Keratinocyte (primary cell): ENCODE measurements at regions not wholly inside any gene's neighbourhood (a gene's known extent, or its start where the extent isn't known, plus 50 kb on each side); places are given as distances from the start of the nearest gene placed in this dataset.

ENCODE experiments used
- DNase-seq: peaks from one replicate; pipeline ENCODE4 v3.0.0-alpha.2; 2011; ENCODE audit warnings: low read depth, missing footprints, low spot score
- FAIRE-seq: peaks from 2 replicates; lab custom pipeline; 2011; peaks lifted over from hg19 to GRCh38; lab: Jason Lieb, UNC
- H2AFZ ChIP-seq: 2 replicates; pipeline ENCODE4 v1.6.0; 2012; ENCODE audit warnings: low read length, control low read depth, inconsistent platforms; ENCODE audit not compliant: control insufficient read depth
- H3K27ac ChIP-seq: 2 replicates; pipeline ENCODE4 v1.5.1; 2011; ENCODE audit warnings: low read length; ENCODE audit not compliant: control insufficient read depth, insufficient read depth
- H3K27me3 ChIP-seq: 3 replicates; pipeline ENCODE4 v1.6.0; 2011; ENCODE audit warnings: low read length; ENCODE audit not compliant: control insufficient read depth, insufficient read depth; ENCODE audit errors: extremely low read depth
- H3K36me3 ChIP-seq, 2 experiments: 2 replicates in 1 of 2; 3 replicates in 1 of 2; pipeline ENCODE4 v1.5.1; 2011; ENCODE audit warnings: low read length in 2 of 2, mild to moderate bottlenecking in 1 of 2; ENCODE audit not compliant: control insufficient read depth in 2 of 2, insufficient read depth in 2 of 2; ENCODE audit errors: extremely low read depth in 1 of 2
- H3K4me1 ChIP-seq: 3 replicates; pipeline ENCODE4 v1.5.1; 2011; ENCODE audit warnings: low read length; ENCODE audit not compliant: control insufficient read depth, insufficient read depth; ENCODE audit errors: extremely low read depth
- H3K4me2 ChIP-seq: 3 replicates; pipeline ENCODE4 v1.6.0; 2011; ENCODE audit warnings: low read depth, low read length; ENCODE audit not compliant: control insufficient read depth, insufficient read depth; ENCODE audit errors: extremely low read depth
- H3K4me3 ChIP-seq, 3 experiments: fragments of 200-600 bp in 1 of 3; sonication (generic) in 1 of 3; 2 replicates in 2 of 3; 3 replicates in 1 of 3; pipeline ENCODE4 v1.5.1; 2011 to 2016; ENCODE audit warnings: low read length in 3 of 3, mild to moderate bottlenecking in 3 of 3, control low read depth in 2 of 3, inconsistent platforms in 1 of 3, low read depth in 1 of 3, mixed read lengths in 1 of 3, mixed run types in 1 of 3, moderate library complexity in 1 of 3; ENCODE audit not compliant: control insufficient read depth in 2 of 3, insufficient read depth in 2 of 3; ENCODE audit errors: extremely low read depth in 1 of 3
- H3K79me2 ChIP-seq: 2 replicates; pipeline ENCODE4 v1.6.0; 2012; ENCODE audit warnings: low read length; ENCODE audit not compliant: control insufficient read depth, insufficient read depth
- H3K9ac ChIP-seq: 3 replicates; pipeline ENCODE4 v1.6.0; 2011; ENCODE audit warnings: low read length; ENCODE audit not compliant: control insufficient read depth, insufficient read depth; ENCODE audit errors: extremely low read depth
- H3K9me1 ChIP-seq: 3 replicates; pipeline ENCODE4 v1.6.0; 2011; ENCODE audit warnings: low read length; ENCODE audit not compliant: control insufficient read depth, insufficient read depth; ENCODE audit errors: extremely low read depth
- H3K9me3 ChIP-seq: 2 replicates; pipeline ENCODE4 v1.5.1; 2012; ENCODE audit warnings: low read depth, low read length; ENCODE audit not compliant: control insufficient read depth
- H4K20me1 ChIP-seq: 3 replicates; pipeline ENCODE4 v1.6.0; 2011; ENCODE audit warnings: low read length; ENCODE audit not compliant: control insufficient read depth, insufficient read depth; ENCODE audit errors: extremely low read depth
- CTCF ChIP-seq, 3 experiments: IDR thresholded peaks in 1 of 3; conservative IDR thresholded peaks in 1 of 3; optimal IDR thresholded peaks in 1 of 3; 2 replicates in 2 of 3; 3 replicates in 1 of 3; pipeline versions ENCODE3 to v1.5.1; 2011; ENCODE audit warnings: low read length in 3 of 3, mild to moderate bottlenecking in 3 of 3, moderate library complexity in 2 of 3, control low read depth in 1 of 3, inconsistent platforms in 1 of 3; ENCODE audit not compliant: insufficient read depth in 2 of 3; ENCODE audit errors: extremely low read depth in 1 of 3
- EZH2 ChIP-seq: IDR thresholded peaks from one replicate; pipeline ENCODE4 v1.6.1; 2012; ENCODE audit warnings: inconsistent platforms, mild to moderate bottlenecking, low read length, moderate library complexity
- dilution Hi-C: fragments of 300-500 bp; cut with MboI; formaldehyde crosslinking; loops from one replicate; pipeline ENCODE4 v1.7.0; 2020; ENCODE audit warnings: low sequenced_read_pairs; ENCODE audit not compliant: extremely low pct_ligation_motif_present

- no peaks in the 10 kb centered on the region for H3K36me3 ChIP-seq
- H3K27ac ChIP-seq = peak overlapping the region; percentile 82
- no peak for TF ChIP-seq EZH2
- no peak for TF ChIP-seq CTCF (optimal IDR thresholded peaks at IDR 0.05 in 1 of 3, IDR thresholded peaks at IDR 0.05 in 1 of 3, conservative IDR thresholded peaks at IDR 0.05 in 1 of 3; ENCODE audit: extremely low read depth in 1 of 3, insufficient read depth in 2 of 3, low read length in 3 of 3)
- peak overlapping the region; percentile 96 for H3K4me2 ChIP-seq
- DNase-seq (peak; percentile 17), FAIRE-seq (peak; percentile 90)
- H3K9ac ChIP-seq = peak overlapping the region; percentile 81
- H4K20me1 ChIP-seq = no peaks in the 10 kb centered on the region
- dilution Hi-C loops = no loop called here
- H2AFZ ChIP-seq = peak overlapping the region; percentile 96
- no peaks in the 10 kb centered on the region for H3K27me3 ChIP-seq
- H3K9me1 ChIP-seq = no peaks in the 10 kb centered on the region
- H3K9me3 ChIP-seq = no peaks in the 10 kb centered on the region
- peaks cover 18% of the 10 kb centered on the region for H3K4me1 ChIP-seq
- no peaks in the 10 kb centered on the region for H3K79me2 ChIP-seq
- peak overlapping the region in 2 of 3 experiments; percentile 53 to 72 for H3K4me3 ChIP-seq
Observed at GRCh38 chr5:114185274-114185673, 176.6 kb upstream of the KCNN2 start.

GRCh38 chr5:114191441-114191840, 170.4 kb upstream of the KCNN2 start:
- dilution Hi-C loops = no loop called here
- Histone ChIP-seq H2AFZ (no peak overlapping the region), H3K4me3 (no peak overlapping the region), H3K9me3 (no peaks in the 10 kb centered on the region), H3K27ac (no peak overlapping the region), H3K27me3 (no peaks in the 10 kb centered on the region), H3K9ac (no peak overlapping the region), H3K4me1 (peaks cover 13% of the 10 kb centered on the region), H3K9me1 (no peaks in the 10 kb centered on the region), H4K20me1 (no peaks in the 10 kb centered on the region), H3K36me3 (no peaks in the 10 kb centered on the region), H3K4me2 (no peak overlapping the region), H3K79me2 (no peaks in the 10 kb centered on the region)
- FAIRE-seq (peak; percentile 26), DNase-seq (no peak)
- TF ChIP-seq CTCF (optimal IDR thresholded peaks at IDR 0.05 in 1 of 3, IDR thresholded peaks at IDR 0.05 in 1 of 3, conservative IDR thresholded peaks at IDR 0.05 in 1 of 3; ENCODE audit: extremely low read depth in 1 of 3, insufficient read depth in 2 of 3, low read length in 3 of 3) = no peak
- TF ChIP-seq EZH2 = no peak
